ENCODE measurements at regions not wholly inside any gene's neighbourhood (a gene's known extent, or its start where the extent isn't known, plus 50 kb on each side); places are given as distances from the start of the nearest gene placed in this dataset.

- Histone ChIP-seq H3K27me3 (ENCODE audit: control insufficient read depth, insufficient read depth, low read length) (no peaks in the 10 kb centered on the region), H3K4me3 (ENCODE audit: low read depth, low read length) (no peak overlapping the region), H3K4me1 (ENCODE audit: control insufficient read depth, insufficient read depth, low read length) (no peaks in the 10 kb centered on the region), H3K27ac (ENCODE audit: low read depth, low read length) (no peak overlapping the region), H3K36me3 (ENCODE audit: control insufficient read depth, insufficient read depth, low read length) (no peaks in the 10 kb centered on the region), H3K9me3 (ENCODE audit: control insufficient read depth, insufficient read depth, low read length) (no peaks in the 10 kb centered on the region), H3K9ac (ENCODE audit: low read depth, low read length) (no peak overlapping the region)
Observed at GRCh38 chr6:145204301-145204700, 531.0 kb downstream of the EPM2A start.

GRCh38 chr6:145206247-145206907 lies 528.9 kb downstream of the EPM2A start:
- Histone ChIP-seq H3K4me1 (ENCODE audit: control insufficient read depth, insufficient read depth, low read length) (no peaks in the 10 kb centered on the region), H3K9me3 (ENCODE audit: control insufficient read depth, insufficient read depth, low read length) (no peaks in the 10 kb centered on the region), H3K36me3 (ENCODE audit: control insufficient read depth, insufficient read depth, low read length) (no peaks in the 10 kb centered on the region), H3K4me3 (ENCODE audit: low read depth, low read length) (no peak overlapping the region), H3K9ac (ENCODE audit: low read depth, low read length) (no peak overlapping the region), H3K27ac (ENCODE audit: low read depth, low read length) (no peak overlapping the region), H3K27me3 (ENCODE audit: control insufficient read depth, insufficient read depth, low read length) (no peaks in the 10 kb centered on the region)

- Histone ChIP-seq H3K27ac (ENCODE audit: low read depth, low read length) (no peak overlapping the region), H3K9me3 (ENCODE audit: control insufficient read depth, insufficient read depth, low read length) (no peaks in the 10 kb centered on the region), H3K27me3 (ENCODE audit: control insufficient read depth, insufficient read depth, low read length) (no peaks in the 10 kb centered on the region), H3K4me3 (ENCODE audit: low read depth, low read length) (no peak overlapping the region), H3K36me3 (ENCODE audit: control insufficient read depth, insufficient read depth, low read length) (no peaks in the 10 kb centered on the region), H3K4me1 (ENCODE audit: control insufficient read depth, insufficient read depth, low read length) (no peaks in the 10 kb centered on the region), H3K9ac (ENCODE audit: low read depth, low read length) (no peak overlapping the region)
Observed at GRCh38 chr6:145208474-145208873, 526.8 kb downstream of the EPM2A start.

GRCh38 chr6:145209272-145209671 lies 526.0 kb downstream of the EPM2A start:
- Histone ChIP-seq H3K27ac (ENCODE audit: low read depth, low read length) (no peak overlapping the region), H3K27me3 (ENCODE audit: control insufficient read depth, insufficient read depth, low read length) (no peaks in the 10 kb centered on the region), H3K36me3 (ENCODE audit: control insufficient read depth, insufficient read depth, low read length) (no peaks in the 10 kb centered on the region), H3K9ac (ENCODE audit: low read depth, low read length) (no peak overlapping the region), H3K9me3 (ENCODE audit: control insufficient read depth, insufficient read depth, low read length) (no peaks in the 10 kb centered on the region), H3K4me3 (ENCODE audit: low read depth, low read length) (no peak overlapping the region), H3K4me1 (ENCODE audit: control insufficient read depth, insufficient read depth, low read length) (no peaks in the 10 kb centered on the region)

GRCh38 chr6:145212813-145213212 lies 522.5 kb downstream of the EPM2A start:
- H3K27ac ChIP-seq (ENCODE audit: low read depth, low read length), result no peak overlapping the region
- H3K27me3 ChIP-seq (ENCODE audit: control insufficient read depth, insufficient read depth, low read length), result no peaks in the 10 kb centered on the region
- H3K4me3 ChIP-seq (ENCODE audit: low read depth, low read length), result no peak overlapping the region
- H3K9me3 ChIP-seq (ENCODE audit: control insufficient read depth, insufficient read depth, low read length), result no peaks in the 10 kb centered on the region
- H3K9ac ChIP-seq (ENCODE audit: low read depth, low read length), result no peak overlapping the region
- no peaks in the 10 kb centered on the region for H3K36me3 ChIP-seq (ENCODE audit: control insufficient read depth, insufficient read depth, low read length)
- H3K4me1 ChIP-seq (ENCODE audit: control insufficient read depth, insufficient read depth, low read length), result no peaks in the 10 kb centered on the region

GRCh38 chr6:145213614-145214013 lies 521.7 kb downstream of the EPM2A start:
- Histone ChIP-seq H3K27ac (ENCODE audit: low read depth, low read length) (no peak overlapping the region), H3K36me3 (ENCODE audit: control insufficient read depth, insufficient read depth, low read length) (no peaks in the 10 kb centered on the region), H3K9me3 (ENCODE audit: control insufficient read depth, insufficient read depth, low read length) (no peaks in the 10 kb centered on the region), H3K4me3 (ENCODE audit: low read depth, low read length) (no peak overlapping the region), H3K9ac (ENCODE audit: low read depth, low read length) (no peak overlapping the region), H3K4me1 (ENCODE audit: control insufficient read depth, insufficient read depth, low read length) (no peaks in the 10 kb centered on the region), H3K27me3 (ENCODE audit: control insufficient read depth, insufficient read depth, low read length) (no peaks in the 10 kb centered on the region)

- H3K27me3 ChIP-seq (ENCODE audit: control insufficient read depth, insufficient read depth, low read length), result no peaks in the 10 kb centered on the region
- H3K27ac ChIP-seq (ENCODE audit: low read depth, low read length), result no peak overlapping the region
- no peaks in the 10 kb centered on the region for H3K36me3 ChIP-seq (ENCODE audit: control insufficient read depth, insufficient read depth, low read length)
- H3K4me3 ChIP-seq (ENCODE audit: low read depth, low read length), result no peak overlapping the region
- no peaks in the 10 kb centered on the region for H3K9me3 ChIP-seq (ENCODE audit: control insufficient read depth, insufficient read depth, low read length)
- no peak overlapping the region for H3K9ac ChIP-seq (ENCODE audit: low read depth, low read length)
- H3K4me1 ChIP-seq (ENCODE audit: control insufficient read depth, insufficient read depth, low read length), result no peaks in the 10 kb centered on the region
Observed at GRCh38 chr6:145214570-145214969, 520.8 kb downstream of the EPM2A start.

GRCh38 chr6:145224450-145224849 lies 510.9 kb downstream of the EPM2A start:
- no peaks in the 10 kb centered on the region for H3K9me3 ChIP-seq (ENCODE audit: control insufficient read depth, insufficient read depth, low read length)
- H3K27me3 ChIP-seq (ENCODE audit: control insufficient read depth, insufficient read depth, low read length), result no peaks in the 10 kb centered on the region
- no peak overlapping the region for H3K27ac ChIP-seq (ENCODE audit: low read depth, low read length)
- no peak overlapping the region for H3K4me3 ChIP-seq (ENCODE audit: low read depth, low read length)
- H3K4me1 ChIP-seq (ENCODE audit: control insufficient read depth, insufficient read depth, low read length), result no peaks in the 10 kb centered on the region
- H3K9ac ChIP-seq (ENCODE audit: low read depth, low read length), result no peak overlapping the region
- no peaks in the 10 kb centered on the region for H3K36me3 ChIP-seq (ENCODE audit: control insufficient read depth, insufficient read depth, low read length)

GRCh38 chr6:145225500-145225899 lies 509.8 kb downstream of the EPM2A start:
- Histone ChIP-seq H3K27me3 (ENCODE audit: control insufficient read depth, insufficient read depth, low read length) (no peaks in the 10 kb centered on the region), H3K36me3 (ENCODE audit: control insufficient read depth, insufficient read depth, low read length) (no peaks in the 10 kb centered on the region), H3K9me3 (ENCODE audit: control insufficient read depth, insufficient read depth, low read length) (no peaks in the 10 kb centered on the region), H3K9ac (ENCODE audit: low read depth, low read length) (no peak overlapping the region), H3K4me1 (ENCODE audit: control insufficient read depth, insufficient read depth, low read length) (no peaks in the 10 kb centered on the region), H3K4me3 (ENCODE audit: low read depth, low read length) (no peak overlapping the region), H3K27ac (ENCODE audit: low read depth, low read length) (no peak overlapping the region)

- no peaks in the 10 kb centered on the region for H3K27me3 ChIP-seq (ENCODE audit: control insufficient read depth, insufficient read depth, low read length)
- no peak overlapping the region for H3K27ac ChIP-seq (ENCODE audit: low read depth, low read length)
- H3K36me3 ChIP-seq (ENCODE audit: control insufficient read depth, insufficient read depth, low read length), result no peaks in the 10 kb centered on the region
Observed at GRCh38 chr6:145227593-145227992, 507.7 kb downstream of the EPM2A start.

GRCh38 chr6:145228962-145229582 lies 506.2 kb downstream of the EPM2A start:
- H3K9ac ChIP-seq (ENCODE audit: low read depth, low read length), result no peak overlapping the region
- no peak overlapping the region for H3K27ac ChIP-seq (ENCODE audit: low read depth, low read length)
- H3K36me3 ChIP-seq (ENCODE audit: control insufficient read depth, insufficient read depth, low read length), result no peaks in the 10 kb centered on the region
- H3K9me3 ChIP-seq (ENCODE audit: control insufficient read depth, insufficient read depth, low read length), result no peaks in the 10 kb centered on the region
- no peaks in the 10 kb centered on the region for H3K4me1 ChIP-seq (ENCODE audit: control insufficient read depth, insufficient read depth, low read length)
- H3K4me3 ChIP-seq (ENCODE audit: low read depth, low read length), result no peak overlapping the region
- H3K27me3 ChIP-seq (ENCODE audit: control insufficient read depth, insufficient read depth, low read length), result no peaks in the 10 kb centered on the region

More at GRCh38 chr6:145227593-145227992, 507.7 kb downstream of the EPM2A start:
- Histone ChIP-seq H3K4me1 (ENCODE audit: control insufficient read depth, insufficient read depth, low read length) (no peaks in the 10 kb centered on the region), H3K9ac (ENCODE audit: low read depth, low read length) (no peak overlapping the region), H3K9me3 (ENCODE audit: control insufficient read depth, insufficient read depth, low read length) (no peaks in the 10 kb centered on the region), H3K4me3 (ENCODE audit: low read depth, low read length) (no peak overlapping the region)

Data from HUES48 (cell line).